Left cardiac atrium (tissue), 4 donors: ENCODE measurements at regions not wholly inside any gene's neighbourhood (a gene's known extent, or its start where the extent isn't known, plus 50 kb on each side); places are given as distances from the start of the nearest gene placed in this dataset.

ENCODE experiments used
- ATAC-seq, 2 donors: fragments of 200-7000 bp; cut with Tn5 transposase; one replicate each; pipeline ENCODE4 v1.9.1; 2020; ENCODE audit warnings: mild to moderate bottlenecking in 2 of 2, moderate library complexity in 2 of 2
- DNase-seq: peaks from one replicate; pipeline ENCODE4 v3.0.0-alpha.2; 2020
- intact Hi-C, 2 donors: fragments of 100-400 bp; cut with DNase I; formaldehyde crosslinking; loops; one replicate each; pipeline versions ENCODE4 v1.14.1 to v1.15.1; 2022 to 2023
- donor health status: DM: no; HTN: yes; CAD: no.
- donor health status: DM: no; HTN: yes; CAD: no; lungs with severe emphysema.
- donor health status: DM: yes; HTN: yes; CAD: no.
- donor health status: Dilated cardiomyopathy.

DNA sequence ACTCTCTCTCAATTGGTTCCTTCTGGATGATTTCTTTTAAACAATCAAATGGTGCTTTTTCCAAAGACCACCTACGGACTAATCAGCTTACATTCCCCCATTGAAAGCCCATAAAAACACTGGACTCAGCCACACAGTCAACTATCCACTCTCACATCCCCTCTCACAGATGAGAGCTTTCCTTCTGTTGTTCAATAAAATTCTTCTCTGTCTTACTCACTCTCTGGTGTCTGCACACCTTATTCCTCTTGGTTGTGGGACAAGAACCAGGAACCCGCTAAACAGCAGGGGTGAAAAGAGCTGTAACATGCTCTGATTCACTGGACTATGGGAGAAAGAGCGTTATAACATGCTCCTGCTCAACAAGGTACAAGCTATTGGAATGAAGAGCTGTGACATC is 2896.2 kb downstream of the PCDH9 start:
- intact Hi-C loops: no loop called here
- no peak for DNase-seq
- ATAC-seq: no peak

DNA sequence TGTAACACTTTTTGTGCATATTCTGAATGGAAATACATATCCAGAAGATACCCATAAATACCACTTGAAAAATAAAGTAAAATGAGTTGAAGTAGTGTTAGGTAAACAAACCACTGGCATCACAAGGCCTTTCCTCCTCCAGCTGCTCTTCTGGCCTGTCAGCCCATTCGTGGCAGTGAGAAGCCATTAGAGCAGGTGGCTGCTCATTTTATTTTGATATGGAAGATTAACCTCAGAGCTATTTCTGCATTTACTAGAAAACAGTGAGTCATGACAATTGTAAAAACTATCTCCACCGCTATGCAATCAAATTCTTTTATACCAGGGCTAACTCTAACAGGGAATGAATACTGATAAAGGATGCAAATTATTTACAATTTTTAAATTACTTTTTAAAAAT is 2898.1 kb downstream of the PCDH9 start:
- ATAC-seq (no peak), DNase-seq (no peak)
- intact Hi-C loops: no loop called here

DNA sequence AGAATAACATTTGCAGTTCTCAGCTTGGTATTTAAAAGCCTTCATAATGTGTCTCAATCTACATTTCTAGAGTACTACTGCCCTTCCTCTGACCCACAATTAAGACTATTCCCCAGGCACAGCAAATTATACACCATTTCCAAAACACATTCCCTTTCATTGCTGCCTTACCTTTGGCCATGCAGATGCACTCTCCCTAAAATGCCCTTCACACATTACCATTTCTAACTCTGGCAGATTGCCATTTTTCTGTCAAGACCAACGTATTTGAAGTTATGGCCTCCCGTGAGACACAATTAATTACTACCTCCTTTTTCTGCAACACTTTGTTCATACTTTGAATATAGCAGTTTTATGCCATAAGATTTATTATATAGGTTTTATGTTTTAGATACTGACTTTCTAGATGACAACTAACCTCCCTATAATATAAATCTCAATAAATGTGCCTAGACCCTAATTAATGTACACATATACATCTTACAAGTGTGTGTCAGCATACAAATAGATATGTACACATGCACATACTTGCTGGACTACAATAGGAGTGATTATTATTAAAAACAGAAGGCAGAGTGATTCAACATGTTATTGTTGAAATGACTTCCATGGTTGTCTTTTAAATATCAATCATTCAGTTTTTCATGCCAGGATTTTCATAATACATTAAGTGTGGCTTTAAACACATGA is 2902.5 kb downstream of the PCDH9 start:
- ATAC-seq (no peak), DNase-seq (no peak)
- intact Hi-C loops: no loop called here

DNA sequence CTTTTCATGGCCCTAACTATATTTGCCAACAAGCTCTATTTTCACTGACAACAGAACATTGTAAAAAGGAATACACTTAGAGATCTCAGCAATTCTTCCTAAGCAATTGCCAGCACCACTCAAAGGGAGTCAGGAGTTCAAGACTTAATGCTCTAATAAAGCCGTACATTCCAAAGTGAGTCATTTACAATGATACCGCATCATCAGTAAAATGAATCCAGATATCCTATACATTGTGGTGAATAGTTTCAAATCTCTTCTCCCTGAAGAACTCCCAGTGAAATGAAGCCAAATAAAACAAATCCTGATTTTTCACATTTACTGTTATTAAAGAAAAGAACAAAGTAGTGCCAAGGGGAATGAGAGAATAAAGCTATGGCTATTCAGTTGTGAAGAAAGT is 2898.7 kb upstream of the PCDH20 start:
- ATAC-seq (no peak), DNase-seq (no peak)

DNA sequence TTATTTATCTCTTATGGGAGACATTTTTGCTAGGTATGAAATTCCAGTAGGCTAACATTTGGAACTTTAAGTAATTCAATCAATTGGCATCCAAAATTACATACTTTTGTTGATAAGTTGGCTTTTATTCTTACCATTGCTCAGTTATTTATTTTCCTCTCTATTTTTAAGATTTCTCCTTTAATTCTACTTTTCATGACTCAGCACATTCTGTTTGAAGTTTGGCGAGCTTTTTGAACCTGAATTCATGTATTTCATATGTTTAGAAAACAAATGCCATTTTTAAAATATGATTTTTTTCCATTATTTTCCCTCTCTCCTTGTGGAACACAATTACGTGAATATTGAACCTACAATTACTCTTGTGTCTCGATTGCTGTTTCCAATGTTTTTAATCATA is 2896.3 kb upstream of the PCDH20 start:
- no peak for ATAC-seq
- intact Hi-C loops: no loop called here
- no peak for DNase-seq

More for the DNA sequence above, 2898.7 kb upstream of the PCDH20 start:
- intact Hi-C loops: no loop called here

DNA sequence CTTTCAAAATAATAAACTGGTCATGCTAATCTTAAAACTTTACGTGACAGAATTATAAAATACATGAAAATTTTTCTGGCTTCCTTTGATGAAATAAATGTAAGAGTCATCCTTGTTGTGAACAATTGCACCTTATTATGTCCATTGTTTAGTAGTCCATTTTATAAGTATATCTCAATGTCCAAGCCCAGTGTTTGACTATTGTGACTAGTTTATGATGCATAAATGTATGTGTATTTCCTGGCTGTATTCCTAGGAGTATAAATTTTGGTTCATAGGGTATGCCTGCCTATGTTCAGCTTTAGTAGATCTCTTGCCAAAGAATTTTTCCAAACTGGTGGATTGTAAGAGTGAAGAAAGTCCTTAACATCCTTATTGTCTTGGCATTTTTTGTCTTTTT is 2895.5 kb upstream of the PCDH20 start:
- intact Hi-C loops: no loop called here
- ATAC-seq: no peak
- DNase-seq: no peak

DNA sequence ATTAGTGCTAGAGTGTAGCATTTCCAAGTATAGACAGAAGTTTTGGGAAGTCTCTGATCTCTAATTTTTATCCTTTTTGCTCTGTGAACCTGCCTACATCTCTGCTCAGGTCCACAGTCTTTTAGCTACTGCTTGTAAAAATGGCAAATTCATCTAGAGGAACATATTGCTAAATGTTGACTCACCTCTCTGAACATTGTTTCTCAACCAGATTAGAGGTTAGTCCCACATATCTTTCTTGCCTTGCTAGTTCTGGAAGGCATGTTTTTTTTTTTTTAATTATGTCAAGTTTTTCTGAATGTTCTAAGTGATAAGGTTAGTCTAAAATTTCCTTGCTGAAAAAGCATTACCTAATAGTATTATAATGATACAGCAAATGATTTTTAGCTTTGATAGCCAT is 2889.6 kb upstream of the PCDH20 start:
- intact Hi-C loops: no loop called here

DNA sequence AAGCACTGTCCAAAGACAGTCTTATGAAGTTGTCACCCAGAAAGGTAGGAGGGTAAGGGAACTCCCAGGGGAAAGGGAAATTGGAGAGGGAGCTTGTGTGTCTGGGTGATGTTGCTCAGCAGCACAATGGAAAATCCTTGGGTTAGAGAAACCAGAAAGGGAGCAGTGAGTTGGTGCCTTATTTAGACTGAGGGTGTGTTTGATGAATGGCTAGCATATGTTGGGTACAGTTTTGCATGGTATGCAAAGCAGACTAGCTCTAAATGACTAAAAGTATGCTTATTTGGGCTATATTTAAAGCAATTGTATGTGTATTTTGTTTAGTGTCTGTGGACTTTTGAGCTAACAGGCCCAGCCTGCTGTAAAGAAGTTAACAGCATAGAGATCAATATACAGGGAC is 2884.6 kb upstream of the PCDH20 start:
- DNase-seq (no peak), ATAC-seq (no peak)
- intact Hi-C loops: no loop called here

More for the DNA sequence above, 2889.6 kb upstream of the PCDH20 start:
- ATAC-seq: peak in 1 of 2 donors; percentile 69
- no peak for DNase-seq

DNA sequence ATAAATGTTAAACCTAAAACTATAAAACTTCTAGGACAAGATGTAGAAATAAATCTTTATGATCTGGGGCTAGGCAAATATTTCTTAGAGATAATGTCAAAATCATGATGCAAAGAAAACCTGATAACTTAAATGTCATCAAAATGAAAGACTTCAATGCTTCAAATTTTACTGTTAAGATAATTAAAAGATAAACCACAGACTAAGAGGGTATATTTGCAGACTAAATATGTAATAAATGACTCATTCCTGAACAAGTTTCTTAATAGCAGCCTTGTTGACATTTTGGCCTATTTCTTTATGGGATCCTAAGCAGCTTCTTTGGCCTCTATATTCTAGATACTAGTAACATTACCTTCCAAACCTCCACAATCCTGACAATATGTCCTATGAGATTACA is 2878.3 kb upstream of the PCDH20 start:
- intact Hi-C loops: no loop called here
- DNase-seq (no peak), ATAC-seq (no peak)

DNA sequence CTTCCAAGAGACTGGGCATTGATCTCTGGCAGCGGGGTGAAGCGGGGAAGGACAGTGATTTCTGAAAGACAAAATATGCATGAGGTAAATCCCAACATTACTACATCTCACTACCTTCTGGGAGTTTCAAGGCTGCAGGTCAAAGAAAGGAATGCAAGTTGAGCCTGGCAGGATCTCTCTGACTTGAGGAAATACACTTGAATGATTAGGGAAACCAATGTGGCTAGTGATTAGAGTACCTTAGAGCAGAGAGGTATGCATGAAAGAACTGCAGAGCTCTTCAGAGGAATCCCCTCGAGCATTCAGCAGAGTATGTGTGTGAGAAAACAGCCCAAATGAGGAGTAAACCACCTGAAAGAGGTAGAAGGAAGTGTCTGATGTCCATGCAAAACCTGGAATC is 2874.1 kb upstream of the PCDH20 start:
- DNase-seq (no peak), ATAC-seq (no peak)
- intact Hi-C loops: no loop called here

DNA sequence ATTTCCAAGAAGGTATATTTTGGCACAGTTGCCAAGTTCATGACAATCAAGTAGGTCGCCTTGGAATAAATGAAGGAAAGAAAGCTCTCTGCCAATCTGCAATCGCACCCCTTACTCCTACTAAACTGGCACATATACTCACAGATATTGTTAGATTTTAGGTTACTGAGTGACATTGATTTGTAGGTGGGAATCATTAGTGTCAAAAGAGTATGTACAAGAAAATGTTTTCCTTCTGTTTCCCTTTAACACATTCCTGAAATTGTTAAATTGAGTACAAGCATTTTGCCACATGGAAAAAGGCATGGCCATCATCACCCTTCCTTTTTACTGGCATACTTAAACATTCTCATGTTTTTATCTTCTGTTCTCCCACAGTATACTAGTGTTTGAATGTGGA is 2868.3 kb upstream of the PCDH20 start:
- DNase-seq (no peak), ATAC-seq (no peak)
- intact Hi-C loops: no loop called here

DNA sequence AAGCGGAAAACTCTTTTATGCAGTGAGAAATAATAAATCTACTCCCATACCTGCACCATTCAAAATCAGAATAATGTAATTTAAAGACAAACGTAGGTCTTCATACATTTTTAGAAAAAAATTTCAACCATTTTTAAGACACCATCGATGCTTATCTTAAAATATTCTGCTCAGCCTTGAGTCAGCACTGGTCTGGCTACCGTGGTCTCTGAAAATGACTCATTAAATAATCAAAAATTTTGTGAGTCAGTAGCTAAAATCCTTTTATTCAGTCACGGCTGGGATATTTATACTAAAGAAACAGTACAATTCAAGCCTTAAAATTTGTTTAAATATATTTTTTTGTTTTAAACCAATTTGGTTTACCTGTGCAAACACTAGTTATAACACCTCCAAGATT is 2862.8 kb upstream of the PCDH20 start:
- DNase-seq (no peak), ATAC-seq (no peak)
- intact Hi-C loops: no loop called here

DNA sequence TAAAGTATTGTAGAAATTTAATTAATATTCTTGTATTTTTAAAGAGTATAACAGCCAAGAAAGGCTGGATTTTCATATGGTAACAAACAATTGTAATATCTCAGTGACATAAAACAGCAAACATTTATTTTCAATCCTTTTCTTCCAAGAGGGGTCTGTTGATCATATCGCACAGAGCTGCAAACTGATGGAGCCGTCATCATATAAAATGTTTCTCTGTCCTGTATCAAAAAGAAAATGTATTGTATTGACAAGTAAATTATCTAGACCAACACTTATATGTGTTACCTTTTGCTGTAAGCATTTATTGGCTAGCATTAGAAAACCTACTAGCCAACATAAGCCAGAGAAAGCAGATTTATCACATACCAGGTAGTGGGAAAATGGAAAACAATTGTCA is 2861.4 kb upstream of the PCDH20 start:
- intact Hi-C loops: no loop called here
- no peak for DNase-seq
- ATAC-seq: no peak

DNA sequence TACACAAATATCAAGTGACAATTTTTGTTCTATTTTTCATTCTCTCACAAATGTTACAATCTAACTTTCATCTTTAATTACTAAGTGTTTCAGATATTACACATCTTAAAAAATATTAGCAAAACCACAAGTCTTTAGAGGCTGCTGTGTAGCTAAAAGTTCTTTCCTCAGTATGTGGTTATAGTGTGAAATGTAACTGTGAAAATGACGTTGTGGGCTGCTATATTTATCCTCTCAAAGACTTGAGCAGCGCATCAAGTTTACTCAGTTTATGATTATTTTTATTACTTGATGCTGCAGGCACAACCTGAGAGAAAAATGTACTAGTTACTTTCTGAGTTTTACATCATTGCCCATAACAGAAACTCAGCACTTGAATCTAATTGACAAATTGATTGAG is 2860.6 kb upstream of the PCDH20 start:
- no peak for ATAC-seq
- intact Hi-C loops: no loop called here
- DNase-seq: no peak

DNA sequence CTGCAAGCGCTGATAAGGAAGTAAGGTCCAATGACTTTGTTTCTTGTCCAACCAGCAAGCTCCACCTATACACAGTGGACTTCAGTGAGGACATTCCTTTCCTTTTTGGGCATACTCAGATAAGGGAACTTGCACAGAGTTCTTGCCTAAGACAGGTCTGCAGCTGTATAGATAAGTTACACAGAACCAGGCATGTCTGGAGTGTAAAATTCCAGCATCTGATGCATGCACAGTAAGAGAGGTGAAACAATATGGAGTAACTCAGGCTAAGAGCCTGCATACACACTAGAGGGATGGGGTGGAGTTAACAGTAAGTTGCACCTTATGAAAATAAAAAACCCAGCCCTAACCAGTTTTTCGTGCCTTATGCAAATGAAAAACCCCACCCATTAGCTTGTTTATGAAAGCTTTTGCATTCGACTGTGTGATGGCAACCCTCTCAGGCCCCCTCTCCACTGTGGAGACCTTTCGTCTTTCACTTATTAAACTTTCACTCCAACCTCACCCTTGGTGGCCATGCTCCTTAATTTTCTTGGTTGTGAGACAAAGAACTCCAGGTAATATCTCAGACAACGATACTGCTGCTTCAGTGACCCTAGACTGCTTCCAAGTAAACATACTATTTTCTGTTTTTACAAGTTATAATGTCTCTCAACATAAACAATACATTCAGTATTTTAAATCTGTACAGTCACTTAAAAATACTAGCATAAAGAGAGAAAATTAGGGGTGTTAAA is 2859.0 kb upstream of the PCDH20 start:
- no peak for ATAC-seq
- DNase-seq: no peak
- intact Hi-C loops: no loop called here

DNA sequence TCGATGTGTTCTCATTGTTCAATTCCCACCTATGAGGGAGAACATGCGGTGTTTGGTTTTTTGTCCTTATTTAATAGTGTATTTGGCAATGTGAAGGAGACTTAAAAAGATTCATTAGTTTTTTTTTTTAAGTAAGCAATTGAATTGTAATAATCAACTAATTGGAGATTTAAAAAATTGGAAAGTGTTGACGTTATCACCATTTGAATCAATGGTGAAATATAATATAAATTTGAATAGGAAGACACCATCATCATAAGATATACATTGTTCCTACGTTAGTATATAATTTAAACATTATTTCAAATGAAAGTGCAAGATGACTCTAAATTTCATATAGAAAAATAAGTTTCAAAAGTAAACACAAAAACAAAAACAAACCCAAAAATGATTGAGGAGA is 2858.1 kb upstream of the PCDH20 start:
- DNase-seq (no peak), ATAC-seq (no peak)
- intact Hi-C loops: no loop called here

DNA sequence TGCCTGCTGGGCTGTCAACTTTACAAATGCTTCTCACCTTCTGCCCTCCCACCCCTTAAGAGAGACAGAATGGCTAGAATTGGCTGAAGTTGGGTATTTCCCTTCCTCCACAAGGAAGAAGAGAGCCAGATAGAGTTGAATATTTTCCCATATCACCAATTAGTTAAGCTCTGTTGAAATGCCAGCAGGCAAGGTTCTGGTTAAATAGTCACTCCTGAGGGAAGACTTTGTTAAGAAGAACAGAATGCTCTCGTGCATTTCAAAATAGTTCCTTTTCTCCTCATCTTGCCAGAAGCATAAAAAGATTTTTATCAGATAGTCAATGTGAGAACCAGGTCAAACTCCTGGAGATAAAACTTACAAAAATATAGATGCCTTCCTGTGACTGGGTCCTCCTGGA is 2857.0 kb upstream of the PCDH20 start:
- DNase-seq (no peak), ATAC-seq (no peak)
- intact Hi-C loops: no loop called here

DNA sequence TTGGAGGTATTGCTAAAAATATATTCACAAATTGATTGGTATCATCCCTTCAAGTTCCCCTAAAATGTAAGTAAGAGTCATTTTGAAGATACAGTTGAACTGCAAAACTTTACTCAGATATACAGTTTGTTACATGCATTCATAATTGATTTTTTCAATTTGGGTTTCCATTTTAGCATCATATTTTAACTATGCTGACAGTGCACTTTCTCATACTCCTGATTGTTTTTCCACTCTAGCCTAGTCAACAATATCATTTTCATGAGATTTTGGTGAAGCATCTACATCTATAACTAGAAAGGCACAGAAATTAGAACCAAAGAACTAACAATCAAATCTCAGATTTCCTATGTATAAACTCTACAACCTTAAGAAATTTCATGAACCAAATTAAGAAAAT is 2850.4 kb upstream of the PCDH20 start:
- no peak for ATAC-seq
- DNase-seq: no peak
- intact Hi-C loops: no loop called here

DNA sequence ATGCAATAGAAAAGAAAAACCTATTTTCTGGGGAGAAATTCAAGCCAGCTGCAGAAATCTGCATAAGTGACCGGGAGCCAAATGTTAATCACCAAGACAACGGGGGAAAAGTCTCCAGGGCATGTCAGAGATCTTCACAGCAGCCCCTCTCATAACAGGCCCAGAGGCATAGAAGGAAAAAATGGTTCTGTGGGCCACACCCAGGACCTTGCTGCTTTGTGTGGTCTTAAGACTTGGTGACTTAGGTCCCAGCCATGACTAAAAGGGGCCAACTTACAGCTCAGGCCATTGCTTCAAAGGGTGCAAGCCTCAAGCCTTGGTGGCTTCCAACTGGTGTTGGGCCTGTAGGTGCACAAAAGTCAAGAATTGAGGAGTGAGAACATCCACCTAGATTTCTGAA is 2847.6 kb upstream of the PCDH20 start:
- DNase-seq (no peak), ATAC-seq (no peak)
- intact Hi-C loops: no loop called here

DNA sequence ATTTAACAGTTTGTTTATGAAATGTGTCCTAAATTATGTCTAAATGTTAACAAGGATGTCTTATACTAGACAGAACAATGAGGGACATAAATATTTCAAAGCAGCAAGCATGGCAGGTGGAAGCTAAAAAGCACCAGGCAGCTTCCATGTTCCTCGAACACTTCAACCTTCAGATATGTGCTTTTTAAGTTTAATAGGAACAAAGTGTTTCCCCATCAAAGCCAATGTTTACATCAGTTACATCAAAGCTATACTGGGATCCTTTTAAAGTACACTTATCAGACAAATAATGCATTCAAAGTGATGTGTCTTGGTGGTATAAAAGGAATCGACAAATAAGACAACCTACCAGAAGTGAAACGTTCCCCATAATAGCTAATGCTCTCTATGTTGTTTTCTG is 2841.1 kb upstream of the PCDH20 start:
- DNase-seq (no peak), ATAC-seq (no peak)
- intact Hi-C loops: no loop called here

DNA sequence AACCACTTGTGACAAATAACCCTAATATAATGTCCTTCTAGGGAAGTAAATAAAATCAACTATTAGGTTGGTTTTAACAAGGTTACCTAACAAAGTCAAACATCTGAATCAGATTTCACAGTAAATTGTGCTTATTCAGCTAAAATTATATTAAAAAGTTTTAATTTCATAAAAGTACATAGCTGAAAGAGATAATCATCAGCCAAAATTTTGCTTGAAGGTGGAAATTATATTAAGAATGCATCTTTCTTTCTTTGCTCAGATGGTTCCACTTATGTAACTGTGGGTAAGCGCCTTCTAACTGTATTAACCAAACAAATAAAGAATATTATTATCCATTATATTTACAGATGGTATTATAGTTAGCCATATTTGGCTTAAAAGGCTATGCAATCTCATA is 2840.3 kb upstream of the PCDH20 start:
- DNase-seq (no peak), ATAC-seq (no peak)
- intact Hi-C loops: no loop called here
